Right lobe of liver (tissue), 6 donors: ENCODE measurements at regions not wholly inside any gene's neighbourhood (a gene's known extent, or its start where the extent isn't known, plus 50 kb on each side); places are given as distances from the start of the nearest gene placed in this dataset.
"Not testable (repeated sequence)": the region's sequence is repeated elsewhere in the genome, so short reads cannot be mapped to it uniquely, and the experiment has no call there.

Experiments used
- ATAC-seq, 4 donors: fragments of 200-7000 bp; cut with Tn5 transposase; one replicate each; pipeline ENCODE4 v1.9.1; 2020; ENCODE audit warnings: mild to moderate bottlenecking in 4 of 4, moderate library complexity in 4 of 4
- DNase-seq, 3 donors: peaks; one replicate each; pipeline ENCODE4 v3.0.0-alpha.2; 2020
- H3K27ac ChIP-seq, 3 donors: fragments of 200-600 bp; one replicate each; pipeline ENCODE4 v1.8.0; 2022
- H3K27me3 ChIP-seq, 2 donors: fragments of 200-600 bp; one replicate each; pipeline ENCODE4 v1.8.0; 2022
- H3K36me3 ChIP-seq, 4 donors: fragments of 200-600 bp; sonication (generic) in 1 of 4; one replicate each; pipeline versions ENCODE4 v1.5.1 to v1.8.0; 2017 to 2022; ENCODE audit warnings: control low read depth in 1 of 4
- H3K4me1 ChIP-seq, 4 donors: fragments of 200-600 bp; sonication (generic) in 1 of 4; one replicate each; pipeline versions ENCODE4 v1.5.1 to v1.8.0; 2017 to 2022; ENCODE audit warnings: control low read depth in 1 of 4
- H3K4me3 ChIP-seq, 3 donors: fragments of 200-600 bp; one replicate each; pipeline ENCODE4 v1.8.0; 2022
- H3K9me3 ChIP-seq, 4 donors: fragments of 200-600 bp; sonication (generic) in 1 of 4; one replicate each; pipeline versions ENCODE4 v1.5.1 to v1.8.0; 2017 to 2022; ENCODE audit warnings: control low read depth in 1 of 4
- POLR2A ChIP-seq: fragments of 450-650 bp; IDR thresholded peaks from one replicate; pipeline ENCODE4 v1.6.1; 2017; ENCODE audit warnings: antibody characterized with exemption, mild to moderate bottlenecking
- WGBS: methylation state at CpG from one replicate; pipeline ENCODE4 v1.1.6; 2018; ENCODE audit warnings: low coverage, low lambda C conversion rate; ENCODE audit not compliant: insufficient coverage; ENCODE audit errors: missing lambda C conversion rate; 5-methylcytosine and 5-hydroxymethylcytosine counted together
- intact Hi-C, 2 donors: fragments of 100-400 bp; cut with DNase I; formaldehyde crosslinking; loops; one replicate each; pipeline versions ENCODE4 v1.11.2 to v1.14.1; 2022
- TF ChIP-seq, protein P1 (sequence below), 4 donors: fragments of 200-600 bp in 3 of 4; fragments of 450-650 bp in 1 of 4; IDR thresholded peaks; one replicate each; pipeline versions ENCODE4 v1.5.1 to v1.8.0; 2016 to 2022; ENCODE audit warnings: antibody characterized with exemption in 4 of 4, mild to moderate bottlenecking in 2 of 4
- donor health status: DM: no; HTN: yes; CAD: no.
- donor health status: DM: no; HTN: no; CAD: no.
- donor health status: DM: no; HTN: no; CAD: no.
- donor health status: DM: no; HTN: yes; CAD: no.
- donor health status: DM: no; HTN: yes; CAD: no.

- Histone ChIP-seq H3K4me1 (no peaks in the 10 kb centered on the region), H3K27ac (no peak overlapping the region), H3K36me3 (no peaks in the 10 kb centered on the region), H3K27me3 (no peaks in the 10 kb centered on the region), H3K4me3 (no peak overlapping the region), H3K9me3 (no peaks in the 10 kb centered on the region)
- intact Hi-C loops: no loop called here
- ATAC-seq: no peak
- no peak for TF ChIP-seq POLR2A
- TF ChIP-seq, protein P1, sequence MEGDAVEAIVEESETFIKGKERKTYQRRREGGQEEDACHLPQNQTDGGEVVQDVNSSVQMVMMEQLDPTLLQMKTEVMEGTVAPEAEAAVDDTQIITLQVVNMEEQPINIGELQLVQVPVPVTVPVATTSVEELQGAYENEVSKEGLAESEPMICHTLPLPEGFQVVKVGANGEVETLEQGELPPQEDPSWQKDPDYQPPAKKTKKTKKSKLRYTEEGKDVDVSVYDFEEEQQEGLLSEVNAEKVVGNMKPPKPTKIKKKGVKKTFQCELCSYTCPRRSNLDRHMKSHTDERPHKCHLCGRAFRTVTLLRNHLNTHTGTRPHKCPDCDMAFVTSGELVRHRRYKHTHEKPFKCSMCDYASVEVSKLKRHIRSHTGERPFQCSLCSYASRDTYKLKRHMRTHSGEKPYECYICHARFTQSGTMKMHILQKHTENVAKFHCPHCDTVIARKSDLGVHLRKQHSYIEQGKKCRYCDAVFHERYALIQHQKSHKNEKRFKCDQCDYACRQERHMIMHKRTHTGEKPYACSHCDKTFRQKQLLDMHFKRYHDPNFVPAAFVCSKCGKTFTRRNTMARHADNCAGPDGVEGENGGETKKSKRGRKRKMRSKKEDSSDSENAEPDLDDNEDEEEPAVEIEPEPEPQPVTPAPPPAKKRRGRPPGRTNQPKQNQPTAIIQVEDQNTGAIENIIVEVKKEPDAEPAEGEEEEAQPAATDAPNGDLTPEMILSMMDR (IDR thresholded peaks at IDR 0.05): no peak
- WGBS: 29% methylated on average over 2 of the region's 2 CpGs
- no peak for DNase-seq
These were observed 713.9 kb downstream of the COL12A1 start for GRCh38 chr6:74491844-74492374.

- H3K27me3 ChIP-seq, H3K27ac ChIP-seq, ATAC-seq, H3K9me3 ChIP-seq, H3K36me3 ChIP-seq, H3K4me3 ChIP-seq, H3K4me1 ChIP-seq, intact Hi-C loops, DNase-seq: not testable (repeated sequence)
- 60% methylated on average over 1 of the region's 13 CpGs for WGBS
These were observed 717.1 kb downstream of the COL12A1 start for GRCh38 chr6:74488726-74489125.

DNA sequence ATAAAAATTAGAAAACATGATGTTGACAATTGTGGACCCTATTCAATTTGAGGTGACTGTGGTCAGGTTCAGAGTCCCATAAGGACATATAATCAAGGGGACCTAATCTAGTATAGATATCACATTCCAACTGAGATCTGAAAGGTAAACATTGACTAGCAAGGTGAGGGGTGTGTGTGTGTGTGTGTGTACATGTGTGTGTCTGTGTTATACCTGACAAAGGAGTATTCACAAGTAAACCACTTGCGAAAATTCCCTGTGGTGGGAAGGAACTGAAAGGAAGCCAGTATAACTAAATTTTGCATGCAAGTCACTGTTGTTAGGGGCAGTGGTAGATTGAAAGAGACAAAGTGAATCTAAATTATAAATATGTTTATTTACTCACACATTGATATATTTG, 723.7 kb downstream of the COL12A1 start:
- Histone ChIP-seq H3K4me1 (no peaks in the 10 kb centered on the region), H3K27ac (no peak overlapping the region), H3K9me3 (no peaks in the 10 kb centered on the region), H3K4me3 (no peak overlapping the region), H3K36me3 (no peaks in the 10 kb centered on the region), H3K27me3 (no peaks in the 10 kb centered on the region)
- TF ChIP-seq, protein P1 (IDR thresholded peaks at IDR 0.05): no peak
- no peak for TF ChIP-seq POLR2A
- DNase-seq: no peak
- ATAC-seq: no peak
- WGBS: 47% methylated on average over 1 of the region's 1 CpG
- intact Hi-C loops: no loop called here

DNA sequence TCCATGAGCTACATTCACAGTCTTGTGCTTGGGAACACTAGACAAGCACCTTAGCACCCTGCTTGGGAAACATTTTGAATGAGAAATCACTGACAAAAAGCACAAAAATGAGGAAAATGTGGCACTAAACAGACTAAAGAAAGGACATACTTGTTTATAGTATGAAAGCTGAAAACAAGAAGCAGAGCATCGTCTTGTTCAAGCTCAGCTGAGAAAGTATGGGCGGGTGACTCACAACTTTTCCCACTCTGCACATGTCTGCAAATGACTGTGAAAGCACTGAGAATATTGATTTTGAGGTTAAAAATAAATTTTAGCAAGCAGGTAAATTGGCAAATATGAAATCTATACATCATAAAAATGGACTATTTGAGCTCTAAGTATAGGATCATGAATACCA, 725.3 kb downstream of the COL12A1 start:
- Histone ChIP-seq H3K27ac (no peak overlapping the region), H3K4me1 (no peaks in the 10 kb centered on the region), H3K9me3 (no peaks in the 10 kb centered on the region), H3K4me3 (no peak overlapping the region), H3K36me3 (no peaks in the 10 kb centered on the region), H3K27me3 (no peaks in the 10 kb centered on the region)
- WGBS: 73% methylated on average over 2 of the region's 2 CpGs
- TF ChIP-seq POLR2A: no peak
- TF ChIP-seq, protein P1 (IDR thresholded peaks at IDR 0.05): no peak
- DNase-seq (no peak), ATAC-seq (no peak)
- intact Hi-C loops: no loop called here

DNA sequence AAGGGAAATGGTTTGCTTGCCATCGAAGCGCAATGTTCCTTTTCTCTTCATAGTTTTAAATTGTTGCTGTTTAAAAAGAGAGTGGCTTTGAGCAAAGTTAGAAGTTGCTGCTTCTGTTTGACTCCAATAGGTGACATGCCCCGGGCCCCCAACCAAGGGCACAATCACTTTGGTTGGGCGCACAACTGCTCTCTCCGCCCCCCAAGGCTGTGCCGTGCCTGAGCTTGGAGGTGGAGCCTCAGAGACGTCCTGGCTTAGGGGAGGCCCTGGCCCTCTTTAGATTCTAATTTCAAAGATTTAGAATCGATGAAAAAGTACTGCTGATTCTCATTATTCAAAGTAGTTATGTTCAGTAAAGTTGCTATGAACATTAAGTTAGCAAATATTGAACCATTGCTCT, 725.9 kb downstream of the COL12A1 start:
- intact Hi-C loops: no loop called here
- TF ChIP-seq POLR2A: no peak
- TF ChIP-seq, protein P1 (IDR thresholded peaks at IDR 0.05): no peak
- no peak for DNase-seq
- no peak for ATAC-seq
- 74% methylated on average over 8 of the region's 8 CpGs for WGBS
- Histone ChIP-seq H3K27ac (no peak overlapping the region), H3K4me1 (no peaks in the 10 kb centered on the region), H3K36me3 (no peaks in the 10 kb centered on the region), H3K4me3 (no peak overlapping the region), H3K9me3 (no peaks in the 10 kb centered on the region), H3K27me3 (no peaks in the 10 kb centered on the region)
